ENCODE measurements at regions not wholly inside any gene's neighbourhood (a gene's known extent, or its start where the extent isn't known, plus 50 kb on each side); places are given as distances from the start of the nearest gene placed in this dataset.

DNA sequence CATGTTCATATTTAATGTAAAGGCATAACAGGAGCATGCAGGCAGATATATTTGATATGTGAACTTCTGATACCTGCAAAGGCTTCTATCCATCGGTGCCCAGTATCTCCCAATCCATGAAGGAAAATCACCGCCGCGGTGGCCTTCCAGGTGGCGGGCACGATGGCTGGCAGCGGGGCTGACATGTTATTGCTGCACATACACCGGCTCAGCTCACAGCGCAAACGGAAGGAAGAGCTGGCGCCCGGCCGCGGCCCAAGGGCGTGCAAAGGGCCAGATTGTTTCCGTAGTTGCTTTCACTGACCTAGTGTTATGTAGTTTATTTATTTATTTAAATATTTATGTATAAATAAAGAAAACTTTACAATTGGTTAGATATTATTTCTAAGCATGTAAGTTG, 322.7 kb upstream of the PITX2 start:
- TF ChIP-seq, protein P1, sequence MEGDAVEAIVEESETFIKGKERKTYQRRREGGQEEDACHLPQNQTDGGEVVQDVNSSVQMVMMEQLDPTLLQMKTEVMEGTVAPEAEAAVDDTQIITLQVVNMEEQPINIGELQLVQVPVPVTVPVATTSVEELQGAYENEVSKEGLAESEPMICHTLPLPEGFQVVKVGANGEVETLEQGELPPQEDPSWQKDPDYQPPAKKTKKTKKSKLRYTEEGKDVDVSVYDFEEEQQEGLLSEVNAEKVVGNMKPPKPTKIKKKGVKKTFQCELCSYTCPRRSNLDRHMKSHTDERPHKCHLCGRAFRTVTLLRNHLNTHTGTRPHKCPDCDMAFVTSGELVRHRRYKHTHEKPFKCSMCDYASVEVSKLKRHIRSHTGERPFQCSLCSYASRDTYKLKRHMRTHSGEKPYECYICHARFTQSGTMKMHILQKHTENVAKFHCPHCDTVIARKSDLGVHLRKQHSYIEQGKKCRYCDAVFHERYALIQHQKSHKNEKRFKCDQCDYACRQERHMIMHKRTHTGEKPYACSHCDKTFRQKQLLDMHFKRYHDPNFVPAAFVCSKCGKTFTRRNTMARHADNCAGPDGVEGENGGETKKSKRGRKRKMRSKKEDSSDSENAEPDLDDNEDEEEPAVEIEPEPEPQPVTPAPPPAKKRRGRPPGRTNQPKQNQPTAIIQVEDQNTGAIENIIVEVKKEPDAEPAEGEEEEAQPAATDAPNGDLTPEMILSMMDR (optimal IDR thresholded peaks at IDR 0.05 in 1 of 3, IDR thresholded peaks at IDR 0.05 in 1 of 3, conservative IDR thresholded peaks at IDR 0.05 in 1 of 3; ENCODE audit: extremely low read depth in 1 of 3, insufficient read depth in 2 of 3, low read length in 3 of 3): no peak
- TF ChIP-seq EZH2 (IDR thresholded peaks at IDR 0.05; ENCODE audit: low read length): no peak

All from keratinocyte (primary cell).